H9 (cell line): ENCODE measurements at regions not wholly inside any gene's neighbourhood (a gene's known extent, or its start where the extent isn't known, plus 50 kb on each side); places are given as distances from the start of the nearest gene placed in this dataset.

Experiments used
- DNase-seq: peaks from one replicate; pipeline ENCODE4 v3.0.0-alpha.2; 2017
- H2AFZ ChIP-seq: one replicate; pipeline ENCODE4 v1.6.1; 2013; ENCODE audit warnings: mild to moderate bottlenecking, low read length, control low read depth, moderate library complexity
- H2AK5ac ChIP-seq: 2 replicates; pipeline ENCODE4 v1.6.1; 2013; ENCODE audit warnings: low read length, control low read depth, mixed read lengths; ENCODE audit not compliant: insufficient read length
- H2BK120ac ChIP-seq: one replicate; pipeline ENCODE4 v1.6.1; 2013; ENCODE audit warnings: low read depth, mild to moderate bottlenecking, low read length, control low read depth, inconsistent platforms; ENCODE audit not compliant: poor library complexity, severe bottlenecking
- H2BK12ac ChIP-seq: 2 replicates; pipeline ENCODE4 v1.6.1; 2013; ENCODE audit warnings: low read length, control low read depth, mixed read lengths, low read depth; ENCODE audit not compliant: insufficient read length
- H2BK15ac ChIP-seq: 2 replicates; pipeline ENCODE4 v1.6.1; 2013; ENCODE audit warnings: low read depth, low read length, control low read depth
- H2BK20ac ChIP-seq: one replicate; pipeline ENCODE4 v1.6.1; 2013; ENCODE audit warnings: low read depth, mild to moderate bottlenecking, low read length, control low read depth, inconsistent platforms; ENCODE audit not compliant: poor library complexity, severe bottlenecking
- H2BK5ac ChIP-seq: 2 replicates; pipeline ENCODE4 v1.6.1; 2013; ENCODE audit warnings: low read length, control low read depth, mixed read lengths; ENCODE audit not compliant: insufficient read length
- H3K14ac ChIP-seq: 2 replicates; pipeline ENCODE4 v1.6.1; 2013; ENCODE audit warnings: low read length, control low read depth; ENCODE audit not compliant: insufficient read depth
- H3K18ac ChIP-seq: 2 replicates; pipeline ENCODE4 v1.6.1; 2013; ENCODE audit warnings: low read depth, mild to moderate bottlenecking, mixed read lengths, low read length, control low read depth; ENCODE audit not compliant: insufficient read length
- H3K23ac ChIP-seq: 2 replicates; pipeline ENCODE4 v1.6.1; 2013; ENCODE audit warnings: low read length, control low read depth, mixed read lengths, low read depth; ENCODE audit not compliant: insufficient read length
- H3K23me2 ChIP-seq: 2 replicates; pipeline ENCODE4 v1.6.1; 2013; ENCODE audit warnings: low read depth, mild to moderate bottlenecking, mixed read lengths, low read length, control low read depth; ENCODE audit not compliant: insufficient read length, poor library complexity, severe bottlenecking
- H3K27ac ChIP-seq: 2 replicates; pipeline ENCODE4 v1.5.1; 2013; ENCODE audit warnings: low read length, control low read depth, mixed read lengths, low read depth; ENCODE audit not compliant: insufficient read length
- H3K27me3 ChIP-seq: 2 replicates; pipeline ENCODE4 v1.6.1; 2013; ENCODE audit warnings: low read length, control low read depth, inconsistent platforms; ENCODE audit not compliant: insufficient read depth
- H3K4ac ChIP-seq: 2 replicates; pipeline ENCODE4 v1.6.1; 2013; ENCODE audit warnings: low read depth, mild to moderate bottlenecking, control low read depth, inconsistent platforms, low read length, moderate library complexity
- H3K4me1 ChIP-seq: 2 replicates; pipeline ENCODE4 v1.6.1; 2013; ENCODE audit warnings: low read length, control low read depth, inconsistent platforms; ENCODE audit not compliant: insufficient read depth
- H3K4me2 ChIP-seq: 2 replicates; pipeline ENCODE4 v1.6.1; 2013; ENCODE audit warnings: low read length, control low read depth, mixed read lengths; ENCODE audit not compliant: insufficient read length, insufficient read depth
- H3K56ac ChIP-seq: 2 replicates; pipeline ENCODE4 v1.6.1; 2013; ENCODE audit warnings: low read depth, mild to moderate bottlenecking, mixed read lengths, low read length, control low read depth; ENCODE audit not compliant: insufficient read length
- H3K79me1 ChIP-seq: 2 replicates; pipeline ENCODE4 v1.6.1; 2013; ENCODE audit warnings: low read depth, mild to moderate bottlenecking, moderate library complexity, low read length, control low read depth, inconsistent platforms; ENCODE audit not compliant: insufficient read depth, poor library complexity, severe bottlenecking
- H3K79me2 ChIP-seq: 2 replicates; pipeline ENCODE4 v1.6.1; 2013; ENCODE audit warnings: low read length, control low read depth, inconsistent platforms; ENCODE audit not compliant: insufficient read depth
- H3K9ac ChIP-seq: 2 replicates; pipeline ENCODE4 v1.6.1; 2013; ENCODE audit warnings: low read length, control low read depth, mixed read lengths; ENCODE audit not compliant: insufficient read length; ENCODE audit errors: extremely low read depth
- H3K9me3 ChIP-seq: one replicate; pipeline ENCODE4 v1.6.1; 2013; ENCODE audit warnings: low read depth, low read length, inconsistent platforms; ENCODE audit not compliant: control insufficient read depth
- H3T11ph ChIP-seq: one replicate; pipeline ENCODE4 v1.6.1; 2013; ENCODE audit warnings: mild to moderate bottlenecking, low read length, control low read depth, inconsistent platforms
- H4K20me1 ChIP-seq: one replicate; pipeline ENCODE4 v1.6.1; 2013; ENCODE audit not compliant: control insufficient read depth, insufficient read length, insufficient read depth
- H4K5ac ChIP-seq: 2 replicates; pipeline ENCODE4 v1.6.1; 2013; ENCODE audit warnings: low read depth, mild to moderate bottlenecking, mixed read lengths, low read length, control low read depth; ENCODE audit not compliant: insufficient read length
- H4K8ac ChIP-seq: replicated peaks from 2 replicates; pipeline ENCODE4 v1.6.1; 2013; ENCODE audit warnings: low read length, control low read depth, mixed read lengths, low read depth; ENCODE audit not compliant: insufficient read length
- H4K91ac ChIP-seq: 2 replicates; pipeline ENCODE4 v1.6.1; 2013; ENCODE audit warnings: low read depth, mild to moderate bottlenecking, moderate library complexity, mixed read lengths, low read length, control low read depth; ENCODE audit not compliant: insufficient read length
- H3K27ac Mint-ChIP-seq, 3 experiments: 2 replicates in 2 of 3; 3 replicates in 1 of 3; pipeline ENCODE4 v1.8.0; 2020 to 2021; ENCODE audit warnings: mixed read lengths in 3 of 3, mild to moderate bottlenecking in 1 of 3, moderate library complexity in 1 of 3
- H3K27me3 Mint-ChIP-seq: 2 replicates; pipeline ENCODE4 v1.8.0; 2021; ENCODE audit warnings: low read depth, mild to moderate bottlenecking, moderate library complexity, mixed read lengths
- H3K36me3 Mint-ChIP-seq, 3 experiments: 2 replicates in 2 of 3; 3 replicates in 1 of 3; pipeline ENCODE4 v1.8.0; 2020 to 2021; ENCODE audit warnings: low read depth in 3 of 3, mixed read lengths in 3 of 3; ENCODE audit not compliant: insufficient read depth in 1 of 3
- H3K4me1 Mint-ChIP-seq, 2 experiments: 2 replicates each; pipeline ENCODE4 v1.8.0; 2020; ENCODE audit warnings: mixed read lengths in 2 of 2
- H3K4me3 Mint-ChIP-seq, 2 experiments: 2 replicates in 1 of 2; 3 replicates in 1 of 2; pipeline ENCODE4 v1.8.0; 2020 to 2021; ENCODE audit warnings: mild to moderate bottlenecking in 2 of 2, mixed read lengths in 2 of 2, moderate library complexity in 1 of 2
- H3K9me3 Mint-ChIP-seq, 2 experiments: 2 replicates in 1 of 2; 3 replicates in 1 of 2; pipeline ENCODE4 v1.8.0; 2020; ENCODE audit warnings: mild to moderate bottlenecking in 2 of 2, mixed read lengths in 2 of 2, moderate library complexity in 1 of 2
- WGBS: extraction: QIAGEN DNeasy Blood & Tissue Kit; methylation state at CpG from one replicate; pipeline ENCODE4 v1.1.7; 2013; ENCODE audit warnings: missing lambda C conversion rate, low lambda C conversion rate, mixed read lengths; ENCODE audit not compliant: insufficient read length; ENCODE audit errors: extremely low coverage; 5-methylcytosine and 5-hydroxymethylcytosine counted together
- TF ChIP-seq, protein P1 (sequence below): fragments of 200-600 bp; sonication (generic); conservative IDR thresholded peaks from 3 replicates; pipeline ENCODE4 v1.8.0; 2021; ENCODE audit warnings: antibody characterized with exemption, mild to moderate bottlenecking

DNA sequence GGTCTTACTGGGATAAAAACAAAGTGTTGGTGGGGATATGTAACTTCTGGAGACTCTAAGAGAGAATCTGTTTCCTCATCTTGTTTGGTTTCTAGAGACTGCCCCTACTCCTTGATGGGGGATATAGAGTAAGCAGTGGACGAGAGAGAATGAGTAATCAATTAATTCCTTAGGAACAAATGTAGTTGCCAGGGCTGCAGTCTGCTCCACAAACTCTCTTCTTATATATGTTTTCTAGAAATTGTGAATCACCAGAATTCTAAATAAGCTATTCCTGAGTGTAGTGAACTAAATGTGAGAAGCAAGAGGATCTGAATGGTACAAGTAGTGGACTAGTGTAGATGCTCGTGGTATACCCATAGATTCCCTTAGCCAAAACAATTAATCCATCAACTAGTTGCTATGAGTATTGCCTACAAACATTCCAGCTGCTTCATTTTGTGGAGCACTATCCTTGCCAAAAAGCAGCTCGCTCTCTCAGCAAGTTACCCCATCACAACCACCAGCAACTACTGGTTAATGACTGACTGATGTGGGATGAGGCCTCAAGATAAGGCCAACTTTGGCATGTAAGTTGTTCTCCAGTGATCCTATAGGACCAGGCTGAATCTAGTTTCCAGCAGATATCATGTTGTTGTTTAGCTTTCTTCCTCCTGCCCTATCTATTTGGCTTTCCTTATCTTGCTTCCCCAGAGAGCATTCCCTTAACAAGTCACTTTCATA lies 273.0 kb downstream of the SLC7A11 start:
- Histone ChIP-seq H3K79me2 (no peaks in the 10 kb centered on the region), H2AK5ac (no peak overlapping the region), H3T11ph (no peak overlapping the region), H2AFZ (no peak overlapping the region), H4K5ac (no peak overlapping the region), H3K56ac (no peak overlapping the region), H4K8ac (no peak overlapping the region), H3K4me2 (no peak overlapping the region), H3K4me1 (no peaks in the 10 kb centered on the region), H2BK5ac (no peak overlapping the region), H2BK12ac (no peak overlapping the region), H3K14ac (no peak overlapping the region), H3K27ac (no peak overlapping the region), H3K4ac (no peak overlapping the region), H2BK120ac (no peak overlapping the region), H3K79me1 (no peaks in the 10 kb centered on the region), H4K91ac (no peak overlapping the region), H4K20me1 (no peaks in the 10 kb centered on the region), H3K9ac (no peak overlapping the region), H3K9me3 (no peaks in the 10 kb centered on the region), H3K23ac (no peak overlapping the region), H2BK15ac (no peak overlapping the region), H3K23me2 (no peaks in the 10 kb centered on the region), H3K18ac (no peak overlapping the region), H3K27me3 (no peaks in the 10 kb centered on the region), H2BK20ac (no peak overlapping the region)
- no peak for DNase-seq
- peaks cover 0 to 5% of the 10 kb centered on the region in 2 experiments; a peak in 1 of 4 replicates for H3K4me1 Mint-ChIP-seq
- TF ChIP-seq, protein P1, sequence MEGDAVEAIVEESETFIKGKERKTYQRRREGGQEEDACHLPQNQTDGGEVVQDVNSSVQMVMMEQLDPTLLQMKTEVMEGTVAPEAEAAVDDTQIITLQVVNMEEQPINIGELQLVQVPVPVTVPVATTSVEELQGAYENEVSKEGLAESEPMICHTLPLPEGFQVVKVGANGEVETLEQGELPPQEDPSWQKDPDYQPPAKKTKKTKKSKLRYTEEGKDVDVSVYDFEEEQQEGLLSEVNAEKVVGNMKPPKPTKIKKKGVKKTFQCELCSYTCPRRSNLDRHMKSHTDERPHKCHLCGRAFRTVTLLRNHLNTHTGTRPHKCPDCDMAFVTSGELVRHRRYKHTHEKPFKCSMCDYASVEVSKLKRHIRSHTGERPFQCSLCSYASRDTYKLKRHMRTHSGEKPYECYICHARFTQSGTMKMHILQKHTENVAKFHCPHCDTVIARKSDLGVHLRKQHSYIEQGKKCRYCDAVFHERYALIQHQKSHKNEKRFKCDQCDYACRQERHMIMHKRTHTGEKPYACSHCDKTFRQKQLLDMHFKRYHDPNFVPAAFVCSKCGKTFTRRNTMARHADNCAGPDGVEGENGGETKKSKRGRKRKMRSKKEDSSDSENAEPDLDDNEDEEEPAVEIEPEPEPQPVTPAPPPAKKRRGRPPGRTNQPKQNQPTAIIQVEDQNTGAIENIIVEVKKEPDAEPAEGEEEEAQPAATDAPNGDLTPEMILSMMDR: no peak
- H3K27ac Mint-ChIP-seq: no peak overlapping the region
- WGBS: no CpG with 5 or more reads among the region's 3 CpGs
- no peaks in the 10 kb centered on the region for H3K27me3 Mint-ChIP-seq
- no peak overlapping the region for H3K4me3 Mint-ChIP-seq
- H3K9me3 Mint-ChIP-seq: no peaks in the 10 kb centered on the region; a peak in 1 of 5 replicates
- H3K36me3 Mint-ChIP-seq: peaks cover 0 to 4% (median 2%) of the 10 kb centered on the region in 3 experiments; a peak in 2 of 7 replicates
